GM18907 (cell line): ENCODE measurements at regions not wholly inside any gene's neighbourhood (a gene's known extent, or its start where the extent isn't known, plus 50 kb on each side); places are given as distances from the start of the nearest gene placed in this dataset.

Experiments used
- ATAC-seq: cut with Tn5 transposase; IDR thresholded peaks from one replicate; pipeline ENCODE4 v1.9.1; 2021; ENCODE audit warnings: mild to moderate bottlenecking, moderate library complexity; ENCODE audit not compliant: unreplicated experiment

DNA sequence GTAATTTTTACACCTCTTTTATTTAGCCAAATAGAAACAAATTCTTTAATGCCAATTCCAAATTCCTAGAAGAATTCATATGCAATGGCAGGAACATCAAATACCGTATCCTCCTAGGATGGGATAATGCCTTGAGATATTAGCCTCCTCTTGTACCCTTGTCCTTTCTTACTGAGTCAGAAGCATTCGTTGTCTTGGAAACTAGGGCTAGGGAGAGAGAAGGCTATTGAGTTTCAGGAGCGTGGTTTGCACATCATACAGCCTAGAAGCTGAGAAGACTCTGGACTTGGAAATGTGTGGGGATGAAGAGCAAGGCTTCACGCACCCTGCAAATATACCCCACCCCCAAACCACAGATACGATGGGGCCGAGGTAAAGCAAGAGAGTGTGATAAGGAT lies 300.7 kb downstream of the SP3 start:
- ATAC-seq, result no peak

DNA sequence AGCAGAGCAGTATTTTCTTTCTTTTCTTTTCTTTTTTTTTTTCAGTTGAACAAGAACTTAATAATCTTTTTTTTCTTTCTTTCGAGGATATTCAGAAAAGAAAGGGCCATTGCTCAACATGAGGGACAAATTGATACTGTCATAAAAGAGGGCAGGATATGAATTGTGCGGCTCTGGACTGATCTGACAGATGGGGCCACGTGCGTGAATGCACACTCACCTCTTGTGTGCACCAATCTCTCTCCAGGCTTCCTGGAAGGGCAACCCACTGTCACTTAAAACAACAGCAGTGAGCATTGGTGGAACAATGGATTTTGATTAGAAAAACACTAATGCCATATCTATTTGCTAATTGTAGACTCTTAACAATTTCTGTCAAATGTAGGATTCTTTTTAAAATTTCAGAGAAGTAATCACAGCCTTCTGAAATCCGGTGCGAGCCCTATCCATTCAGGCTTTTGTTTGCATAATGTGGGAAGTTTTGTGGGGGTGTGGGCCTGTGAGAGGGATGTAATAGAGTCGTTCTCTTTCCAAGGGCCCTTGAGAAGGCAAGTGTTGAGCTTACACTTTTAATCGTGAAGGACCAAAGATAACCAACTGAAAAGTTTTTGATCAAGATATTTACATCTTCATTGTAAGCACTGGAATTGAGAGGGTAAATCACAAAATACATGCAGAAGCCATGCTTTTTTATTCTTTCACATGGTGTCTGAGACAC lies 298.8 kb downstream of the SP3 start:
- no peak for ATAC-seq

DNA sequence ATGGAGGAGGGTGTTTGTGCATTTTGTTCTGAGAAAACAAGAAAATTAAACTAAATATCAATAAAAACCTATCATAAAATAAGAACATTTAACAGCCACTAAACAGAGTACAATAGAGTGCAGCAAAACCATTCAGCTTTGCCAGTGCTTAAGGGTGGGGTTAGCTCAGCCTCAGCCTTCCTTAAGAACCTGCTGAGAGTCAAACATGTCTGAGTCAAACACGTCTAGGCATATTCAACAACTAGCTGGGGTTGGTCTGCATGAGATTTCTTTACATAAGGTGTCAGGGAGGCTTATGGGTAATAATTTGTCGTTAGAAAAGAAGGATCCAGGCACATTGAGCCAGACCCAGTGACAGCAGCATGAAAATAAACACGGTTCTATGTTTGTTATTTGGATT lies 298.2 kb downstream of the SP3 start:
- no peak for ATAC-seq

DNA sequence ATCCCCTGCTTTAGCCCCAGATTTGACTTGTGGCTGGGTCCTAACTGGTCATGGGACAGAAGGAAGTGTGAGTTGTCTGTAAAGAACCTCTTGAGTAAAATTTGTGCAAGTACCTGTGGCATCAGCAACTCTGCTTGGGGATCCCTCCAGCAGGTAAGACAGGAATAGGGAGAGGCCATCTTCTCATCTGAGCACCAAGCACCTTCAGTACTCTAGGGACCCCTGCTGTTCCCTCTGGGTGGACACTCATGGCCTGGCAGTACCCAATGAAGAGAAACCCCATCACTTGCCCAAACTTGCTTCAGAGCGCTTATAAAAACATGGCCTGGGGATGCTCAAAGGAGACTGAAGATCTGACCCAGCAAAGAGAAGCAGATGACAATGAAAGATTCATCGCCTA lies 297.8 kb downstream of the SP3 start:
- ATAC-seq, result no peak

DNA sequence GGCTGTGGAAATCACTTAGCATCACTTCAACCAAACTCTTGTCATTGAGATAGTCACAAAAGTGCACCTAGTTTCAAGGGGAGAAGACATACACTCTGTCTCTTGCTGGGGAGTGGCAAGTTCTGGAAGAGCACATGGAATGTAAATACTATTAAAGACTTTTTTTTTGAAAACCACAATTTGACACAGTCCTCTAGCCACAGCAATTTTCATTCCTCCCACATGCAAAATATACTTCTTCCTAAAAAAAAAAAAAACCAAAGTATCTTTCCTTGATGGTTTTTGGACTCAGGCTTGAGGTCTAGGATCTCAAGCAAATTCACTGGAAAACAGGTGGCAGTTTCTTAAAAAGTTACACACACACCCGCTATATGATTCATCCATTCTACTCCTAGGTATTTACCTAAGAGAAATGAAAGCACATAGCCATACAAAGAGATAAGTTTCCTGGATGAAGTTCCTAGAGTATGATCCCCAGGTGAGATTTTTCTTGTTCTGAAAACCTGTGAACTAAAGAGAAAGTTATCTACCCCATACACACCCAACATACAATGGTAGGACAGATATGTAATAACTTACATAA lies 295.8 kb downstream of the SP3 start:
- ATAC-seq, result no peak

DNA sequence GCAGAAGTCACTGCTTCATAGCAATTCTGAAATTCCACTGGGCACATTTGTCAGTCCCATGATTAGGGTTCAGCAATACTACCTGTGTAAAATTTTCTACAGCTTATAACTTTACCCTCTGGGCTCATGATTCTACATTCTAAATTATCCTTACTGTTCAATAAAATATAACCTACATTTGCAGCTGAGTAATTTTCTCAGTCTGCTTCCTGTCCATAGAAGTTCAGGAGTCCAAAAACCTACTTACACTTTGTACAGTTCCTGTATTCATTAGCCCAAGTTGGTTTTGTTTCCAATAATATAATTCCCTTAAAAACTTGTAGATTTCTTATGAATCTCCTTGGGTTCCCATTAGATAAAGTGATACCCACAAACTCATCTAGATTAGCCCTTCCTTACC lies 295.3 kb downstream of the SP3 start:
- ATAC-seq, result no peak

DNA sequence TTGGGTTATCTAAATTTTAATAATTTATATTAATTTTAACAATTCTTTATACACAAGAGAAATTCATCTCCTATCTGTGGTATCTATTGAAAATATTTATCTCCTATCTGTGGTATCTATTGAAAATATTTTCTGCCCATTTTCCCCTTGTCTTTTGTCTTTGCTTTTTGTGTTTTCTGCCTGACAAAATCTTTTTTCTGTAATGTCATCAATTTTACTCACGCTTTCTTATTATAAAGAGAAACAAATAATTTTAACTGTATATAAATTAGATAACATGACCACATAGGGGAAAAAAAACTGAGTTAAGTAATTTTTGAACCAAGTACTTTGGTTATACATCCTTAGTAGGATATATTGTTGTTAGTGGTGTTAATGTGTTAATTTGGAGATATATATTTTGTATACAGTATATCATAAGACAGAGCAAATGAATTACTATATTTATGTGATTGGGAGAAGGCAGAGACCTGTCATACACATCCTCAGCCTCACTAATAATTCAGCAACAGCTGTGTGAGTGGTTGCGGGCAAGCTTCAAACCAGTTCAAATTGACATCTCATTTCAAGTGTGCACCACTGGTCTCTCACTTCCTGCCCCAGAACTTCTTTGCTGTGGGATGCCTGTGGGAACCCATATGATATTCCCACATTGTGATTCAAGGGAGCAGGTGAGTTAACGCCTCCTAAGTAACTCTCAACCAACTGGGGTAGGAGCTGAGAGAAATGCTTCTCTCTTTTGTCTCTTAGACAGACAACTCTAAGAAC lies 292.4 kb downstream of the SP3 start:
- no peak for ATAC-seq

DNA sequence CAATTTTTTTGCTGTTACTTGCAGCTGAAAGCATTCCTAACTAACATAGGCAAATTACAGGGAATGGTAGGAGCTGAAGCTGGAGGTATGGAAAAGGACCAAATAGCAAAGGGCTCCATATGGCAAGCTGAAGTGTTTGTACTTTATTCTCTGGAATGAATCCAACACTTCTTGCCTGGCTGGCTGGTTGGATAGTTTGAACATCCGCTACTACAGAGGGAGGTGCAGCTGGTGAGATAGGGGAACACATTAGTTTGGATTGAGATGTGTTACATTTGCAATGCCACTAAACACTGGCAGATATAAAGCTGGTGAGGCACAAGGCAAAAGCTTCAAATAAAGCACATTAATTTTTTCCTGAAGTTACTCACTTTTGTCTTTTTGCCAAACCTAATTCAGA lies 291.5 kb downstream of the SP3 start:
- no peak for ATAC-seq

DNA sequence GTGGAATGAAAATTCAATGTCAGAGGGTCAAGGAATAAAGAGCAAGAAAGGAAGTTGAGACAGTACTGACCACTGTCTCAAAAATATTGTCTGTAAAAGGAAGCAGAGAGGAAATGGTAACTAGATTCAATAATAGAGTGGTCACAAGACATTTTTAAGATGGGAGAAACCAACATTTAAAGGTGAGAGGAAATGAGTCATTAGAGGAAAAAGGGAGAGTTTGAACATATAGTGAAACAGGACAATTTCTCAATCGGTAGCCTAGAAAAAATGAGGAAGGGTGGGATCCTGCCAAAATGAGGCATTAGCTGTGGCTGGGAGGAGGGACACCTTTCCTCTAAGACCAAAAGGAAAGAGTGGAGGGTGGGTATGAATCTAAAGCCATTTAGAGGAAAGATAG lies 288.5 kb downstream of the SP3 start:
- ATAC-seq, result no peak

DNA sequence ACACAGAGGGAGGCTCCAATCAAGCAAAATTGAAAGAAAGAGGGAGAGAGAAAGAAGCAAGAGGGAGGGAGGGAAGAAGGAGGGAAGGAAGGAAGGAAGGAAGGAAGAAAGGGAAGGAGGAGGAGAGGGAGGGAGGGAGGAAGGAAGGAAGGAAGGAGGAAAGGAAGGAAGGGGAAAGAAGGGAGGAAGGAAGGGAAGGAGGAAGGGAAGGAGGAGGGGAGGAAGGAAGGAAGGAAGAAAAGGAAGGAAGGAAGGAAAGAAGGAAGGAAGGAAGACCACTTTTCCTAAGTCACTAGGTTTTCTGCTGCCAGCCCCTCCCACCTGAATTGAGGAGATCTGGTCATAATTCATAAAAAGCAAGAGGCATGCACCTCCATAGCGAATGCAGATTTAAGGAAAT lies 287.0 kb downstream of the SP3 start:
- no peak for ATAC-seq

DNA sequence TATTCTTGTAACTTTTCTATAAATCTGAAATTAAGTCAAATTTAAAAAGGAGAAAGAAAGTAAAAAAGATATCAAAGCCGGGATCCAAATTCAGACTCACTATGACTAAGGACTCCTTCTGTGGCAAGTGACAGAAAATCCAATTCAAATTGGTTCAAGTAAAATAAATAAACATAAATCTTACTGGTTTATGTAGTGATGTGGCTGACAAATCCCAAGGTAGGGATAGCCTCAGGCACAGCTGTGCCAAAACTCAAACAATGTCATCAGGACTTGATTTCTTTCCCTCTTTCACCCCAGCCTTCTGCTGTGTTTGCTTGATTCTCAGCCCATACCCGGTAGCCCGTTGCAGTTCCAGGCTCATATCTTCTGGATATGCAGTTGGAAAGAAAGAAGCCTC lies 284.6 kb downstream of the SP3 start:
- no peak for ATAC-seq

DNA sequence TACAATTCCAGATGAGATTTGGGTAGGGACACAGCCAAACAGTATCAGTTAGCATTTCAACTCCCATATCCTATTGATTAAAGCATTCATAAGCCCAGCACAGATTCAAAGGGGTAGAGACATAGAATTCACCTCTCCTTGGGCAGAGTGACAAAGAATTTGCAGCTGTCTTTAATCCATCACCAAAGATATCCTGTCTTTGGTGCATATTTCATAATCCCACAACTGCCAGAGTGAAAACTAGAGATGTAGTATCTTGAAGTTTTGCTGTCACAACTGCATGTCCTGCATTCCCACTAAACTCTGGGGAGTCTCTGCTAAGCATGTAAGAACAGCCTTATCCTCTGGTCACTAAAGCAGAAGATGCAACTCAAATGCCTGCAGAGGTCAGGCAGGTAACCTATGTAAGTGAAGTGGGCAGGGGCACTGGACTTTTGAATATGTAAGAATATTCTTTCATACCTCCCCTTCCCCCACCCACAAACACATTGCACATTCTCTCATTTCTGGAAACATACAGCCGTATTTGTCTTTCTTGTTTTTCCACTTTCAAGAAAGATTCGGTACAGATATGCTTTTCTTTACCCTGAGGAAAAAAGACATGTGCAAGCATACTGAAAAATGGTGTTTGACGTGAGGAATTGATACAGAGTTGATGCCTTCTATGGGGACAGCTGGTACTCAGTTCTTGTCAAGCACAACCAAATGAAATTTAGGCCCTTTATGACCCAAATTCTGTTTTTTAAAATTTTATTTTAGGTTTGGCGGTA lies 283.1 kb downstream of the SP3 start:
- no peak for ATAC-seq

DNA sequence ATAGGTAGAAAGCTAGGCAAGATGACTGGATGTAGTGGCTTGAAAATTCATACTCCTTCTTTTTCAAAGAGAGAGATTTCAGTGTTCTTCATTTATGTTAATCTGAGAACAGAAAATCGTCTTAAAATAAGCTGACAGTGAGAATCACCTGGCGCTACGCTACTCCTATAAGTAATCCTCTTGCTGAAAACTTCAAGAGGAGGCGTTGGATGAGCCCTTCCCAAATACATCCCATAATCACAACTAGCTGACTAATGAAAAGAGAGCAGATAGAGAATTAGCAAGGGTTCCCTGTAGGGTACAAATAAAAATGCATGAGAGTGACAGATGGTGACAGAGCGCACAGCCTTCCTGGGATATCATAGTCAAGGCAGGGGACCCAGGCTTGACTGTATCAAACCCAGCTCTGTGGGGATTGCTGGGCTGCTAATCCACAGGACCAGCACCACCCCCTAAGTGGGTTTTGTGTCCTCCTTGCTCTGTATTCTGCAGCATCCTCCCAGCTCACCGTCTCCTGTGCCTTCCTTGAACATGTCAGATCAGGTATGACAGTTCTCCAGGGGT lies 280.2 kb downstream of the SP3 start:
- no peak for ATAC-seq

DNA sequence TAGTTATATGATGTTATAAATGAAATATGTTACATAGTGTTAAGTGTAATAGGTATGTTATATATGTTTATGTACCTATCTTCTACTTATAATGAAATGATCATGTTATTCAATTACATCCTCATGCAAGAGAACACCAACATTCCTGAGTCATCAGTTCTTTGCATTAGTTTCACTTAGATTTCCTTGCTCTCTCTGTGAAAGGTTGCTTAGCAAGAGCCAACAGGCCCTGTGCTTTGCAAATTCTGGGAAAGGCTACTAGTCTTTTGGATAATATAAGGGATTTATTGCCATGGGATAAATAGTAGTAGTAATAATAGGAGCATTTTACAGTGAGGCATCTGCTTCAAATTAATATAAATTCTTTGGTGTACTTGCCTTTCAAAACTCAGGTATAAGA lies 274.8 kb downstream of the SP3 start:
- ATAC-seq, result no peak

DNA sequence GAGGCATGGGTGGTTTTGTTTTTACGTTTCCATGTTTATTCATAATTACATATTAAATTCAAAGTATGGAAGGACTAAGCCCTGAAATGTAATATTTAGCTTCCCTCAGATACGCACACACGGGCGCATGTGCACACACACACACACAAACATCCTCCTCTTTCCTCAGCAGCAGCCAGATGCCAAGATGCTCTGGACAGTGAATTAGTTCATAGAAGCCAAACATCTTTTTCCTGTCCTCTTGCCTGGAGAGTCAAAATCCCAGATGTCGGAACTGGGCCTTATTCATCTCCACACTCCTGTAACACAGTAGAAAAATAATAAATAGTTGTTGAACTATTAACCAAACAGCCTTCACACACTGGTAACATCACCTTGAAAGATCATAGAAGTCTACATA lies 273.1 kb downstream of the SP3 start:
- no peak for ATAC-seq

DNA sequence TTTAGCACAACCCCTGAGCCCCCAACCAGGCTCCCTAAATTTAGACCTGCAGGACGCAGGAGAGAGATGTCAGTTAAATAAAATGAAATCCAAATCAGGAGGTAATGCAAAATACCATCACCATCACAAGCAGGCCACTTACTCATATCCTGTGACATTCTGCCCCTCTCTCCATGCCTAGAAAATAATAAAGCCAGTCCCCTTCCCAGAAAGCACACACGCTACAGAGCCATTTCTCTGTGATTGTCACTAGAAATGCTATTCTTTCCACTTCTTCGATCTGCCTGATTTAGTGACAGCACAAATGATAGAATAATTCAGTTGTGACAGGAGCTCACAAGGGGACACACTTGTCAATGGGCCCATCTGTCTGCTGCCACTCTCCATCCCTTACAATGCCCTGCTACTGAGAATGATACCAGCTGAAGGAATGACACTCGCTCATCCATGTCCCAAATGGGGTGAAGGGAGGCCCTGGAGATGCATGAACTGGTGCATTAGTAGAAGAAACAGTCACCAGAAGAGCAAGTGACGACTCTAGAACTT lies 272.1 kb downstream of the SP3 start:
- ATAC-seq, result no peak

DNA sequence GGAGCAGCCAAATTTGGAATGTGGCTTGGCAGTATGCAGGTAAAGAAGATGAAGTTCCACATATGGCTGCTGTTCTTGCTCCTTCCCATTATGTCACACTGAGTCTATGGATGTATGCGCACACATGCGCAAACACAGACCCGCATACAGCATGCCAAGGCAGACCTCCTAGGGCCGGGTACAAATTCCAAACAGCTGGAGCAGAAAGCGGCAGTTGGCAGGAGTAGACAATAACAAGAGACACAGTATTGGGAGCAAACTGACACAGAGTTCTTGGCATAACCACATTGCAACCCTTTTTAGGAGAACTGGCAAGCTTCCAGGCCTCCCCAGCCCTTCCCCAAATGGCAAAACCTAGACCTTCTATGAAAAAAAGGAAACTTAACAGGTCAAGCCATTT lies 268.9 kb downstream of the SP3 start:
- no peak for ATAC-seq

DNA sequence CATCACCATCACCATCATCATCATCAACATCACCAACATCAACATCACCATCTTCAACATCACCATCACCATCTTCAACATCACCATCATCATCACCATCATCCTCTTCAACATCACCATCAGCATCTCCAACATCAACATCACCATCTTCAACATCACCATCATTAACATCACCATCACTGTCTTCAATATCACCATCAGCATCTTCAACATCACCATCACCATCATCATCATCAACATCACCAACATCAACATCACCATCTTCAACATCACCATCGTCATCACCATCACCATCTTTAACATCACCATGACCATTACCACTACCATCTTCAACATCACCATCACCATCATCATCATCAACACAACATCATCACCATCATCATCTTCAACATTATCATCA lies 267.2 kb downstream of the SP3 start:
- no peak for ATAC-seq

DNA sequence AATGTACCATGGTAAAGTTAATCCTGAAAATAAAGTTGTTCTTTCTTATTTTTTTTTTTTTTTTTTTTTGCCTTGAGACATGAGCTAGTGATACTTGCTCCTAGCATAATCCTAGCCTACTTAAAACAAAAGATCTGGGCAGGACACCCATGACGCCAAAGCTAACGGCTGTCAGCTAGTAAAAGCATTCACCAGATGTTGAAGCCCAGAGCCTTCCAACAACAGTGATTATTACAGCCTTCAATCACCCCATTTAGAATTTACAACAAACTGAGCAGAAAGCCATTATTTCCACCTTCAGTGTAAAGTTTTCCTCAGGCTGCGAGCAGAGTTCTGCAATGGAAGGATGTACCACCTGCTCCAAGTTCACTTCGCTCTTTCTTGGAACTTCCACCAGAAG lies 259.5 kb downstream of the SP3 start:
- no peak for ATAC-seq

DNA sequence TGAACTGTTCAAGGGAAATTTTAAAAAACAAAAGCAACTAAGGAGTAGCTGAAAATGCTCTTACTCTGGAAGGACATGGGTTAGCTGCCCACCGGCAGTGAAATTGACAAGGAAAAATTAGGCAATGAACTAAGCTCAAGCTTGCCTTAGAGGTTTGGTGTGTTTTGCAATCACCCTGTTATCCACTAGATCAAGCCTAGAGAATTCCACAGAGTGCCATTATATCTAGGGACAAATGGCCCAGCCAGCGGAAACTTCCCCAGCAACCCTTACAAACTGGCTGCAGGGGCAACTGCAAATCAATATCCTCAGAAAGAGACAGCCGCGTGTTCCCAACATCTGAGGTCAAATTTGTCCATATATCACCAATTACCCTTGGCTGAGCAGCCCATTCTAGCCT lies 258.2 kb downstream of the SP3 start:
- no peak for ATAC-seq

DNA sequence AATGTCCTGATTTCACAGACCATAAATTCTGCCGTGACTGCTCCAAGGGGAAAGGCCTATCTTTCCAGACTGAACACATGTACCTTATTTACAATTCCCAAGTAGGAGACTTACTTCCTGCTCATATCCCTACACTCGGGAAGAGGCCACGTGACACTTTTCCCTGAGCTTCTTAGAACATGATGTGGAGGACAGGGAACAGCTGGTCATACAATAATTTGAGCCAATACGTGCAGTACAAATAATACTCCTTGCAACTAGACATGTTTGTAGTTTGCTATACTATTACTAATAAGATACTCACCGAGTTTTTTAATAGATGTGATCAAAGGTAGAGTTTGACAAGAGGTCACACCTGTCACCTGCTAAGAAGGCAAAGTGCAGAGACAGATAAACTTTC lies 256.4 kb downstream of the SP3 start:
- no peak for ATAC-seq
